Endothelial cell of umbilical vein (primary cell): ENCODE measurements at regions not wholly inside any gene's neighbourhood (a gene's known extent, or its start where the extent isn't known, plus 50 kb on each side); places are given as distances from the start of the nearest gene placed in this dataset.
"Not testable (repeated sequence)": the region's sequence is repeated elsewhere in the genome, so short reads cannot be mapped to it uniquely, and the experiment has no call there.

Experiments used
- MYC ChIP-seq: IDR thresholded peaks from one replicate; pipeline ENCODE4 v1.6.1; 2011; ENCODE audit warnings: mild to moderate bottlenecking, low read depth, low read length
- POLR2AphosphoS5 ChIP-seq: IDR thresholded peaks from 2 replicates; pipeline ENCODE4 v1.6.1; 2012; ENCODE audit warnings: low read depth, mild to moderate bottlenecking, control low read depth, low read length, moderate library complexity; ENCODE audit not compliant: insufficient read depth
- TF ChIP-seq, protein P1 (sequence below), 2 donors: IDR thresholded peaks; 1 replicate in 1 of 2; 2 replicates in 1 of 2; pipeline ENCODE4 v1.5.1; 2011; ENCODE audit warnings: low read length in 2 of 2, mild to moderate bottlenecking in 2 of 2, moderate library complexity in 2 of 2, control low read depth in 1 of 2, inconsistent platforms in 1 of 2, low read depth in 1 of 2; ENCODE audit not compliant: insufficient read depth in 1 of 2; ENCODE audit errors: extremely low read depth in 1 of 2

DNA sequence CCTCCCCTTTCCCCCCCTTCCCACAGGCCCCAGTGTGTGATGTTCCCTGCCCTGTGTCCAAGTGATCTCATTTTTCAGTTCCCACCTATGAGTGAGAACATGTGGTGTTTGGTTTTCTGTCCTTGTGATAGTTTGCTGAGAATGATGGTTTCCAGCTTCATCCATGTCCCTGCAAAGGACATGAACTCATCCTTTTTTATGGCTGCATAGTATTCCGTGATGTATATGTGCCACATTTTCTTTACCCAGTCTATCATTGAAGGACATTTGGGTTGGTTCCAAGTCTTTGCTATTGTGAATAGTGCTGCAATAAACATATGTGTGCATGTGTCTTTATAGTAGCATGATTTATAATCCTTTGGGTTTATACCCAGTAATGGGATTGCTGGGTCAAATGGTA lies 106.0 kb upstream of the CADM1 start:
- TF ChIP-seq, protein P1, sequence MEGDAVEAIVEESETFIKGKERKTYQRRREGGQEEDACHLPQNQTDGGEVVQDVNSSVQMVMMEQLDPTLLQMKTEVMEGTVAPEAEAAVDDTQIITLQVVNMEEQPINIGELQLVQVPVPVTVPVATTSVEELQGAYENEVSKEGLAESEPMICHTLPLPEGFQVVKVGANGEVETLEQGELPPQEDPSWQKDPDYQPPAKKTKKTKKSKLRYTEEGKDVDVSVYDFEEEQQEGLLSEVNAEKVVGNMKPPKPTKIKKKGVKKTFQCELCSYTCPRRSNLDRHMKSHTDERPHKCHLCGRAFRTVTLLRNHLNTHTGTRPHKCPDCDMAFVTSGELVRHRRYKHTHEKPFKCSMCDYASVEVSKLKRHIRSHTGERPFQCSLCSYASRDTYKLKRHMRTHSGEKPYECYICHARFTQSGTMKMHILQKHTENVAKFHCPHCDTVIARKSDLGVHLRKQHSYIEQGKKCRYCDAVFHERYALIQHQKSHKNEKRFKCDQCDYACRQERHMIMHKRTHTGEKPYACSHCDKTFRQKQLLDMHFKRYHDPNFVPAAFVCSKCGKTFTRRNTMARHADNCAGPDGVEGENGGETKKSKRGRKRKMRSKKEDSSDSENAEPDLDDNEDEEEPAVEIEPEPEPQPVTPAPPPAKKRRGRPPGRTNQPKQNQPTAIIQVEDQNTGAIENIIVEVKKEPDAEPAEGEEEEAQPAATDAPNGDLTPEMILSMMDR (IDR thresholded peaks at IDR 0.05; ENCODE audit: extremely low read depth in 1 of 2, insufficient read depth in 1 of 2, low read depth in 1 of 2, low read length in 2 of 2), result not testable (repeated sequence)
- TF ChIP-seq POLR2AphosphoS5, MYC: not testable (repeated sequence)
